NCI-H345 treated with DMSO at 0.1 percent for 48 hours (cell line): ENCODE measurements at regions not wholly inside any gene's neighbourhood (a gene's known extent, or its start where the extent isn't known, plus 50 kb on each side); places are given as distances from the start of the nearest gene placed in this dataset.
"Not testable (repeated sequence)": the region's sequence is repeated elsewhere in the genome, so short reads cannot be mapped to it uniquely, and the experiment has no call there.

Experiments used
- DNase-seq: peaks from one replicate; lab custom pipeline; 2025; ENCODE audit not compliant: unreplicated experiment; lab: John Stamatoyannopoulos, UW

DNA sequence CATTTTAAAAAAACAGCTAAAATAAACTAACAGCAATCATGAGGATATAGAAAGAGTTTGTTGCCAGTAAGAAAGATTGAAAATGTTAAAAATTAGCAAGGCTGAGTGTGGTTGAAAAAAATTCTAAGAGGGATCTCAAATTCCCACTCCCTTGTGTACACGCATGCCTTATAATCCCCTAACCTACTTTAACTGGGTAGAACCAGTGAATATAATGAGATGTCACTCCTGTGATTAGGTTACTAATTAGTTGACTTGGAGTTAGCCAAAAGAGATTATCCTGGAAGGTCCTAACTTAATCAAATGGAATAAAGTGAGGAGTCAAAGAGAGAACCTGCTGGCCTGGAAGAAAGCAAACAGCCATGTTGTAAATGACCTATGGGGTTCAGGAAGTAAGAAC is 286.0 kb upstream of the TGFBR2 start:
- DNase-seq = no peak

DNA sequence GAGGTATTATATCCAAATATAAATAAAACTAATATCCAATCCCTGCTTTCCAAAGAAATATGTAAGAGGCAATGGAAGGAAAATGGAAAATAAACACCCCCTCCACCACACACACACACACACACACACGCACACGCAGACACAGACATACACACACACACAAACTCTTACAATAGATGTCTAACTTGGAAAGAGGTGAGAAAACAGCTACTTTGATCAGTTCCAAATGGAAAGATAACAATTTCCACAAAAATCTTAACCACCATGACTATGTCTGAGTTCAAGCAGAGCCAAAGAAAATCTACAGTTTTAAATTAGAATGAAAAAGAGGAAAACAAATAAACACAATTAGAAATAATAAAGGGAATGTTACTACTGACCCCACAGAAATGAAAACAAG is 285.3 kb upstream of the TGFBR2 start:
- no peak for DNase-seq

DNA sequence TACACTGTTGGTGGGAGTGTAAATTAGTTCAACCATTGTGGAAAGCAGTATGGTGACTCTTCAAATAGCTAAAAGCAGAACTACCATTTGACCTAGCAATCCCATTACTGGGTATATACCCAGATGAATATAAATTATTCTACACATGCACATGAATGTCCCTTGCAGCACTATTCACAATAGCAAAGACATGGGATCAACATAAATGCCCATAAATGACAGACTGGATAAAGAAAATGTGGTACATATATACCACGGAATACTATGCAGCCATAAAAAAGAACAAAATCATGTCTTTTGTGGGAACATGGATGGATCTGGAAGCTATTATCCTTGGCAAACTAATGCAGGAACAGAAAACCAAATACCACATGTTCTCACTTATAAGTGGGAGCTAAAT is 282.8 kb upstream of the TGFBR2 start:
- DNase-seq = not testable (repeated sequence)

DNA sequence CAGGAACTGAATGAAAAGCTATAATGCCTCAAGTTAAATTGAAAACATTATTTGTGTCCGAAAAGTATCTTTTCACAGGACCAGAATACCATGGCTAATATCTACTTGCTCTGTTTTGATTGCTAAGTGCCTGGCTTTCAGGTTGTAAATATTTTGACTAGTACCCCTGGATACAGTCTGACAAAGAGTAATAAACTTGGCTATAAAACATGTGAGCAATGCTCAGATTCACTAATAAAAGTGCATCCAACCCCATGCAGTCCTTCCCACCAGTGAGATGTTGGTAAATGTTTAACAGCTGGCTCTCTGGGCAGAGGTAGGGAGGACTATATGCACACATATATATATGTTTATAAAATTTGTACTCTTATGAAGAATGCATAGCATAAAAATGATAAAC is 281.8 kb upstream of the TGFBR2 start:
- DNase-seq = no peak

DNA sequence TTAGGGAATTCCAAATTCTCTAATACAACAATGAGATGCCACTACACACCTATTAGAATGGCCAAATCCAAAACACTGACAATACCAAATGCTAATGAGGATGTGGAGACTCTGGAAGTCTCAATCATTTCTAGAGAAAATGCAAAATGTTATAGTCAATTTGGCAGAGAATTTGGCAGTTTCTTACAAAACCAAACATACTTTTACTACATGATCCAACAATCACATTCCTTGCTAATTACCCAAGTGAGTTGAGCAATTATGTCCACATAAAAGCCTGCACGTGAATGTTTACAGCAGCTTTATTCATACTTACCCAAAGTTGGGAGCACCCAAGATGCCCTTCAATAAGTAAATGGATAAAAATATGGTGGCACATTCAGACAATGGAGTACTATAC is 278.4 kb upstream of the TGFBR2 start:
- not testable (repeated sequence) for DNase-seq

DNA sequence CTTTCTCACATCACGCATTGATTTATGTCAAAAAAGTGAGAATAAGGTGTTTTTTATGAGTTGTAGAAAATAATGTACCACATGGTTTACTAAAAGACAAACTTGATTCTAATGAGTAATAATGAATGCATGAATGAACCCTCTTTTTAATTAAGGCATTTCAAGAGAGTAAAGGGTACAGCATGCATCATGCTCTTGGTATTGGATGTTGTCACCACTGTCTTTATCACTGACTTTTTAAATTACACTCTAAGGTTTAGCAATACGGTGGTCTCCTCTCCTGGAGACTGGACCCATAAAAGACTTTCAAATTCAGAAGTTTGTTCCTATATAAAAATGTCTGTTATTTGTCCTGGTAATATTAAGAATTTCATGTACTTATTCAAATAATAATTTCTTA is 277.5 kb upstream of the TGFBR2 start:
- DNase-seq = not testable (repeated sequence)

DNA sequence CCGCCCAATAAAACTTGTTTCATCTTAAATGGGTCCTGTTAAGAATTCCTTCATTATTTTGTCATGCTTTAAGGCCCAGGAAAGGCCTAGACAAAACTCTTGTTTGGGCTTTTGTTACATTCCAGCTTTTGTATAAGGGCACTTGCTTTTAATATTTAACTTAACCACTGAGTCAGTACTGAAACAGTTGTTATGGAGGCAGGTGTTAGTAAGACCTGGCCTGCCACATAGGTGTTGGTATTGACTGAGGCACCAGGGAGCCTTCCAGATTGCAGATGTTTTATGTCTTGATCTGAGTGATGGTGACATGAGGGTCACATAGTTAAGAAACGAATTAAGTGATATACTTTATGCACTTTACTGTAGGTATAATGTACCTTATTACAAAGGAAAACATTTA is 274.9 kb upstream of the TGFBR2 start:
- no peak for DNase-seq

DNA sequence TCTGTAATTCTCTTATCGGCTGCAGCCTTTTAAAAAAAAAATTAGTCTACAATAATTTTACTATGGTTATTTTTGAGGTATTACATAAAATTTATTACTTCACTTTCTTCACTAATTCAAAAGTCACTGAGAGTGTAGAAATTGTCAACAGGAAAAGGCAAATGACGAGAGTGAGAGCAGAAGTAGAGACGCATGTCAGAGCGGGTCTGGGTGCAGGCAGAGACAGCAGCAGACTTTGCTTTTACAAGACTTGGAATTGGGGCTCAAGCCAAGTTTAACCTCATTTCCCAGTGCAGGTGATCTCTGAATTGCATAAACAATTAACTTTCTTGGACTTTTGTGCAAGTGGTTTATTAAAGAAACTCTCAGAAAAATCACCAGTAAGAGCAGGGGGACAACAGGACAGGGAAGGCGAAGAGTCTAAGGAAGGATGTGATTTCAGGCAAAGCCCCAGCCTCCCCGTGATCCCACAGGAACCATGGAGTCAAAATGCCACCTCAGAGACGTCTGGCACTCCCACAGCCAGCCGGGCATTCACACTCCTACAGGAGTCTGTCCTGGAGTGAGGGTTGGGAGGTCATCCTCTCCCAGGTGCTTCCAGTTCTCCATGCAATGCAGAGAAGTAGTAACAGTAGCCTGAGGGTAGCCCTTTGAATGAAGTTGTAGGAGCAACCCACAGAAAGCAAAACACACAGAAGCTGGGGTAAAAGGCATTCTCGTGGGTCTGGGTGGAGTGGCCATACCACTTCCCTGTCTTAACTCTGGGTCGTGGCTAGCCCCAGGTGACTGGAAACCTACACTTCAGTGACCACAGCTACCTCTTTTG is 274.0 kb upstream of the TGFBR2 start:
- no peak for DNase-seq

DNA sequence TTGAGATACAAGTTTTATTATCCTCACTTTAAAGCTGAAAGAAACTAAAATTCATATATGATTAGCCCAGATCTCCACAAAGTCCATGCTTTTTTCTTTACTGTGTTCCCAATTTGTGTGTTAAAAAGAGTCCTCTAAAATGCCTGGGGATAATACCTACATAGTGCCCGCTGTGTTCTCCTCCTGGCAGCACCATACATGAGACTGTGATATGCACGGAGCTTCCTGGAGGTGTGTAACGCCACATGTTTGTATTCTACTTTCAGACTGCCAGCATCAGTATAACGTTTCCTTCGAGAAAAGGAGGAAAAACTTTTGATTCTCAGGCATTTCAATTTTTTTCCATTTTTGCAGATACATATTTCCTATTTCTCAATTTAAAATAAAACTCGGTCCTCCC is 273.3 kb upstream of the TGFBR2 start:
- DNase-seq = no peak

DNA sequence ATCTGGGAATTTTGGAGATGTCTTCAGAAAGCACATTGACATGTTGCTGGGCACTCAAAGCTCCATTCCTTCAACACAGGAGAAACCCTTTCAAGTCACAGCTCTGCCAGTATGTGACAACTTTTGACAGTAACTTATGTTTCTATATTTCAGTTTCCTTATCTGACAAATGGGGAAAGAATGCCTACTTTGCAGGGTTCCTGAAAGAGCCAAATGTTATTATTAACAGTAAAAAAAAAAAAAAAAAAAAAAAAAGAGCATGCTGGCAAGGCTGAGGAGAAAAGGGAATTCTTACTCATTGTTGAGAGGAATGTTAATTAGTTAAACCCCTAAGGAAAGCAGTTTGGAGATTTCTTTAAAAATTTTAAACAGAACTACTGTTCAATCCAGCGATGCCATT is 272.5 kb upstream of the TGFBR2 start:
- DNase-seq = no peak

DNA sequence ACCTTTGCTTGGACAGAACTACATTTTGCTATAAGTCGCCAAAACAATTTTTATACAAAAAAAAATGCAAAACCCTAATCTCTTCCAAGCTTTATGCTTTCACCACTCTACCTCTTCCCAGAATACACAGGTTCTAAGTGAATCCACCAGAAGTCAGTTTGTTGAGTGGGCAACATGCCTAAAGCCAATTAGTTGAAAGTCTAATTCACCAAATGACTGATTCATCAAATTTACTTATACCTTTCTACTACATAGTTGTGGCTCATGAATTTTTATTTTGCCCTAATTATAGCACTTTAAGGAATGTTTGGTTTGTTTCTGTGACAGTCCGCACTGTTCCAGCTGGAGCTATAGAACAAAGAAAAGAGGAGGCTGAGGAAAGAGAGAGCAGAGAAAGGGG is 265.9 kb upstream of the TGFBR2 start:
- DNase-seq = no peak

DNA sequence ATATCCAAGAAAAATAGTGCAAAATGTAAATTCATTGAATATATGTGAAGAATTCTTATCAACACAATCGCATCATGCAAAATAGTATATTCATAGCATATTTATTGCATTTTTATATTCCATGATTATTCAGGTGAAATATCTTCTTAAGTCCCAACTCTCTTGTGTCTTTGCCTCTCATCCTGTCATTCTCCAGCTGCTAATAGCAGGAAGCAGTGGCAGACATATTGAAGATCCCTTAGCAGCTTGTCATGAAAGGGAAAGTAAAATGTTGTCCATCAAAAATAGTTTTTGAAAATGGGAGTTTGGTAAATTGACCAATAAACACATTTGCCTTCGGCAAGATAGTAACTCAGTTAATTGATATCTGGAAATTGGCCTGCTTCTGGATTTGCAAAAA is 265.3 kb upstream of the TGFBR2 start:
- no peak for DNase-seq

DNA sequence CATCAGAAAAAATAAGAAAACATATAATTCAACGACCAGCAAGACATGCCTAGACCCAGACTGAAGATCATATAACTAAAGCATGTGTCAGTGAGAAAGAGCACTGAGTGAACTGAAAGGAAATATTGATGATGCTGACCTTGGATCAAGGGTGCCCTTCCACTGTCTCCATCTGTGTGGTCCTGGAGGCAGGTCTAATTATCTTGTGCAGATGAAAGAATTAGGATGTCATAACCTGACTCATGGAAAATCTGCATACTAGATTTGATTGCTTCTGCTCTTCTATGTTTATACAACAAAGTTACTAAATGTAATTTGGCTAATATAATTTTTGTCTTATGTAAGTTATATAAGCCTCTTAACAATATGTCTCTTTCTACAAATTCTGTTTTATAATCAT is 264.6 kb upstream of the TGFBR2 start:
- DNase-seq = no peak

DNA sequence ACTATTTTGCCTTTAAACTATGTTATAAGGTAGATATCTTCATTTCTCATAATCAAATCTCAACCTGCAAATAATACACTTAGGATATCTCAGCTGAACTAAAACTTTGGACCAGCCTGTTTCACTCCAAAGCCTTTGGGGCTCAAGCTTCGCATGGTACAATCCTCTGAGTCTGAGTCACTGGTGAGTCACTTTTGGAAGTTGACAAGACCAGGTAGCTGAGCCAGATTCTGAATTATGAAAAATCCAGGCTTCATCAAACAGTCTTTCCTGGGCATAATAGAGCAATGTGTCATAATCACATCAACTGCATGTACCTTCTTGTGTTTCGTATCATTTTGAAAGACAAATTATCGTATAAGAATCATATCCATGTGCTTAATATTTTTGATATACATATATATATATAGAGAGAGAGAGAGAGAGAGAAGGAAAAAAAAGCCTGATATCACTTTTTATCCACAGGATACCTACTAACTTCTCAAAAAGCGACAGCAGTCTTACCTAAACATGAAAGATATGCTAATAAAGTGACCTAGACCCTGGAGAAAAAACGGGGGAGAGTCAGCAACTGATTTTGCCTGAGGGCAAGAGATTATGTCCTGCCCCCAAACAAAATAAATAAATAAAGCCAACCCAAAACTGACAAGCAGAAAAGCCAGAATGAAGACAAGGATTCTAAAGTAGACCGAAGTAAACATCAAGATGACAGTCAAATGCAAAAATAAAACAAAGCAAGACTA is 263.9 kb upstream of the TGFBR2 start:
- no peak for DNase-seq

DNA sequence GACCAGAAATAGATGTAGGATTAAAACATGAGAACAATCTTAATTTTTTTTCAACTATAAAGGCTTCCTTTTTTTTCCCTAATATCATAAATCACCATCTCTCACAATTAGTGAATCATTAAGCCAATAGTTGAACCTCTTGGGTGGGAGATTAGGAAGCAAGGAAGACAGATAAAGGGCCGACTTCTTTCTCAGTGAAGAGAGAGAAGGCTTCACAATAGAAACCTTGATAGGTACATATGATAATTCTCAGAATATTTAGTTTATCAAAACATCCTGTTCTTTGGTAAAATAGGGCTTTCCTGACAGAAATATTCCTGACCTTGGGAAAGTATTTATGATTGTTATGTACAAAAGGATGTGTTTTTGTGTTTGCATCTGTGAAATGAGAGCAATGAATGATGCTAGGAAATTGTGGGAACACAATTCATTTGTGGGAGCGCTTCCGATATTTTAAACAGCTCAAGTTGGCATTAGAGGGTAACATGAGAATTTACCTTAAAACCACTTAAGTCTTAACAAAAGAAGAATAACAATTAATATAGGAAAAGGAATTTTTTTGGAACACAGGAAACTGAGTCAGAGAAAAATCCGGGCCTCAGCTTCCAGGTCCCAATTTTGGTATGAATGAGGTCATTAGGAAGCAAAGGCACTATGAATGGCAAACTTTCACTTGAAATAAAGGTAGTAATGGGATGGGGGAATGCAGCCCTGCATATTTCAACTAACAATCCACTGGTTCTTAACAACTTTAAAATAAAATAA is 263.2 kb upstream of the TGFBR2 start:
- DNase-seq = no peak

DNA sequence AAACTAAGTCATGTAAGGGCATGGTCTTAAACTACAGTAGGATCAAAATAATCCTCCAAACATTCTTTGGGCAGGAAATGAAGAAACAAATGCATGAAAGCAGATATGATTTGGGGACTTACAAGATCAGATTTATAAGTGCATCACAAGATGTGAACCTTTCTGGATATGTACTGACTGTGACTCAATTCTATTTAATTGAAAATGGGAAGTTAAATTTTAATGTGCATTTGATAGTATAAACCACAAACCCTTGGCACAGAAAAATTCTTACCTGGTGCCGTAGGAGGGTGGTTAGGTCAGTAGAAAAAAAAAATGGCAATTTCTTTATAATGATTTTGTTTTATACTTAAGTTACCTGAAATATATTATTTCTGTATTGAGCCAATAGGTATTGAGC is 262.5 kb upstream of the TGFBR2 start:
- no peak for DNase-seq

DNA sequence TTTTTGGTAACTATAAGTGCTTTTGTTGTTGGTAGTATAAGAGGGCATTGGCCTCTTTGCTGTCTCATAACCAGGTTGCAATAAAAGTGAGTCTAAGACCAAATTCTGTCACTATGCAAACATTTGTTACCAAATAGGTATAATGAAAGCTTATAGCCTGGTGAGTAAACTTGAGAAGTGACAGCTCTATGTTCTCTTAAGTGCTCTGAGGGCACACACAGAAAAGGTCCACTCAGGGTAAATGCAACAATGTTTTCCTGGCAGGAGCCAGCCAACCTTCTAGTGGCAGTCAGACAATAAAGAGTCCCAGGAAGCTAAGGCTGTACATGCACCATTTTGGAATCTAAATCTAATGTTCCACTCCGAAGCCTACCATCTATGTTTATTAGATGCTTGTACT is 262.1 kb upstream of the TGFBR2 start:
- peak; percentile 35 for DNase-seq

DNA sequence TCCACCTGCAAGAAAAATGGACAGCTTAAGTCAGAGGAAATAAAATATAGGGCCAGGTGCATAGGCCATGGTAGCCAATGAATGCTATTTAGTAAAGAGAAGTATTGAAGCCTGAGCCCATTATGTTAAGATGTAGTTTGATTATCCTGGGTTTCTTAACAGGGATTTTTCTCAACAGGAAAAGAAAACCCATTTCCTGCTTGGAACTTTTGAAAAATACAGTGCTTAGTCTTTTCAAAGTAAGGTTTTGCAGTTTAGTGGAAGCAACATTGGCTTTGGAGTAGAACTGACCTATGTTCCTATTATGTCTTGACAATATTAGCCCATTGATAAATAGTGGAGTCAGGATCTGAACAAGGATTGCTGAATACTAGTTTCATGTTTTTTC is 259.5 kb upstream of the TGFBR2 start:
- DNase-seq = no peak

DNA sequence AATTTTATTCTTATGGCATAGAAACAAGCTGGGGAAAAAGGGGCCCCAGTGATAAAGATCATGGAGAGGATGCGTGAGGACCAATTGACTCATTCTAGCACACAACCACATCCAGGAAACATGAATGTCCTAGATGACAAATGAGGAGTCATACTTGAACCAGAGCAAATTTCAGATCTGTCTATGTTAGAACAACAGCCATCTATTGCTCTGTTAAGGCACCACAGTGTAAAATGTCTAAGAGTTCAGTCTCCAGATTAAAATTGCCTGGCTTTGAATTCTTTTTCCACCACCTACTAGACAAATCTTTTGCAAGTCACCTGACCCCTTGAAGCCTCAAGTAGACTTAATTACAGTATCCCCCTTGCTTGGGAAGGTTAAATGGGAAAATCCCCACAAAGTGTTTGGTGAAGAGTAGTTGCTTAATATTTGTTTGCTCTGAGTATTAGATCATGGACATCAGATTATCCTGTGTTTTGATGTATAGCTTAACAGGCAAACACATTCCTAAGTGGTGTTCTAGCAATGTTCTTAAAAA is 258.7 kb upstream of the TGFBR2 start:
- DNase-seq = no peak

DNA sequence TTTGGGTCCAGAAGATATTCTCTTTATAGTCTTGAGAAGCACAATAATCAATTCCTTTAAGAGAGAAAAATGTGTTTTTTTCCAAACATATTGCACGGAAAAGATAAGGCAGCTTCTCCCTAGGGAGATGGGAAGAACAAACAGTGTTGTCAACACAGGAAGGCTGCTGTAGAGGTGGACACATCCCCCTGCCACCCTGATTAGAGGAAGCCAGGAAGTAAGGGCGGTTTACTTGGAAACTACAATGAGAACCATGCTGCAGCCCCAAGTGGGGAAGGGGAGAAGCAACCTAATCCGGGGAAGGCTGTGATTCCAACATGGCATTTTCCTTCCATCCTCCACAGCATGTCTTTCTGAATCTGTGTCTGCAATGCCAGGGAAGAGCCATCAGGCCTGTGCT is 256.9 kb upstream of the TGFBR2 start:
- no peak for DNase-seq

DNA sequence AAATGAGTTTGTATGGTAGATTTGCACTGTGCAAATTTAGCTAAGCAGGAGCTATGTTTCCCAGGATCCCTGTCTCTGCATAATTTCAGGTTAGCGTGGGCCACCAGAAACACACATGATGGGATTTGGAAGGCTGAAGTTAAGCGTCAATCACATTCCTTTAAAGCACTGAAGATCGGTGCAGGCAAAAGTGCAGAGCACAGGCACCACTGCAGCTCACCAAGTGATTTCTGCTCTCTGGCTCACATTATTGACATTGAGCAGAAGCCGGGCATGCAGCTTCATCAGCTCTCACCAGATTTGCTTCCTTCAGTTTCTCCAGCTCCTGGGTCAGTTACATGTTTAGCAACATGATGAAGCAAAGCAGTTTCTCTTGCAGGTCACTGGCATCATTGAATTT is 256.4 kb upstream of the TGFBR2 start:
- DNase-seq = no peak

DNA sequence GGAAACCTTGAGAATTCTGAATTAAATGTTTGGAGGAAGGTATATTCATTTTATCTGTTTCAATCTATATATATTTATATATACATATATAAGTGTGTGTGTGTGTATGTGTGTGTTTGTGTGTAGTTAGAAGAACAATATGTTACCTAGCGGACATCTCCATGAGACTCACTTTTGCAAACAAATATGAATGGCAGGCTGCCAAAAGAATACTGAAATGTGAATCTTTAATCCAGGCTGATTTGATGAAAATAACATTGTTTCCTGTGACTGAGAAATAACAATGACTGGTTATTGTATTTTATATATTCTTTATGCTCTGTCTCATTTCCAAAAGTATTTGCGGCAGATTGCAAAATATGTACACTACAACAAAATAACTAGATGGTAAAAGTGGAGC is 255.5 kb upstream of the TGFBR2 start:
- DNase-seq = no peak
